ENCODE measurements at regions not wholly inside any gene's neighbourhood (a gene's known extent, or its start where the extent isn't known, plus 50 kb on each side); places are given as distances from the start of the nearest gene placed in this dataset.

- Histone ChIP-seq H2AFZ (ENCODE audit: low read depth, low read length) (no peak overlapping the region), H3K9me3 (ENCODE audit: control insufficient read depth, low read length) (peaks cover 4% of the 10 kb centered on the region), H3K18ac (ENCODE audit: low read depth in 1 of 2, low read length in 2 of 2) (no peak overlapping the region), H2BK12ac (ENCODE audit: low read length in 2 of 2) (no peak overlapping the region), H3K14ac (ENCODE audit: low read length in 2 of 2) (no peak overlapping the region), H2BK15ac (ENCODE audit: low read depth, poor library complexity, severe bottlenecking) (no peak overlapping the region), H3K4ac (ENCODE audit: low read depth in 1 of 2, low read length in 2 of 2) (no peak overlapping the region), H3K9ac (ENCODE audit: low read length) (no peak overlapping the region), H3K4me1 (ENCODE audit: control insufficient read depth, insufficient read depth, low read depth, low read length) (no peaks in the 10 kb centered on the region), H3K4me3 (ENCODE audit: insufficient read depth in 1 of 2, low read depth in 1 of 2, low read length in 2 of 2) (no peak overlapping the region), H3K4me2 (ENCODE audit: low read length, poor library complexity, severe bottlenecking) (no peak overlapping the region), H2BK5ac (ENCODE audit: low read depth, low read length, poor library complexity, severe bottlenecking) (no peak overlapping the region), H2AK5ac (ENCODE audit: low read length, severe bottlenecking) (no peak overlapping the region), H3K27ac (ENCODE audit: low read length, poor library complexity, severe bottlenecking) (no peak overlapping the region), H3K23ac (ENCODE audit: low read length in 2 of 2) (no peak overlapping the region), H4K8ac (ENCODE audit: low read length) (no peak overlapping the region), H4K91ac (ENCODE audit: low read length) (no peak overlapping the region), H3K36me3 (ENCODE audit: control insufficient read depth in 1 of 2, insufficient read depth in 2 of 2, low read depth in 1 of 2, low read length in 2 of 2) (no peaks in the 10 kb centered on the region), H3K27me3 (ENCODE audit: control insufficient read depth in 1 of 2, insufficient read depth in 1 of 2, low read length in 2 of 2) (no peaks in the 10 kb centered on the region), H3K79me1 (replicated peaks; ENCODE audit: low read length, poor library complexity, severe bottlenecking) (no peaks in the 10 kb centered on the region), H2BK120ac (ENCODE audit: low read depth, low read length) (no peak overlapping the region)
- DNase-seq = no peak
- WGBS = 95% methylated on average over 3 of the region's 3 CpGs
These were observed 777.7 kb downstream of the C6orf118 start for GRCh38 chr6:164531736-164532135.

GRCh38 chr6:164528539-164528938 lies 780.9 kb downstream of the C6orf118 start:
- no peak overlapping the region for H3K9ac ChIP-seq (ENCODE audit: low read length)
- H3K9me3 ChIP-seq (ENCODE audit: control insufficient read depth, low read length) = peaks cover 11% of the 10 kb centered on the region
- H3K23ac ChIP-seq (ENCODE audit: low read length in 2 of 2) = no peak overlapping the region
- no peak overlapping the region for H3K18ac ChIP-seq (ENCODE audit: low read depth in 1 of 2, low read length in 2 of 2)
- H2BK5ac ChIP-seq (ENCODE audit: low read depth, low read length, poor library complexity, severe bottlenecking) = no peak overlapping the region
- WGBS = 71% methylated on average over 3 of the region's 3 CpGs
- H3K27me3 ChIP-seq (ENCODE audit: control insufficient read depth in 1 of 2, insufficient read depth in 1 of 2, low read length in 2 of 2) = no peaks in the 10 kb centered on the region
- no peak overlapping the region for H4K91ac ChIP-seq (ENCODE audit: low read length)
- no peak overlapping the region for H3K4me2 ChIP-seq (ENCODE audit: low read length, poor library complexity, severe bottlenecking)
- H2BK15ac ChIP-seq (ENCODE audit: low read depth, poor library complexity, severe bottlenecking) = no peak overlapping the region
- H3K27ac ChIP-seq (ENCODE audit: low read length, poor library complexity, severe bottlenecking) = no peak overlapping the region
- no peak for DNase-seq
- H2AK5ac ChIP-seq (ENCODE audit: low read length, severe bottlenecking) = no peak overlapping the region
- H2AFZ ChIP-seq (ENCODE audit: low read depth, low read length) = no peak overlapping the region
- H3K79me1 ChIP-seq (replicated peaks; ENCODE audit: low read length, poor library complexity, severe bottlenecking) = no peaks in the 10 kb centered on the region
- no peak overlapping the region for H3K4ac ChIP-seq (ENCODE audit: low read depth in 1 of 2, low read length in 2 of 2)
- H3K4me3 ChIP-seq (ENCODE audit: insufficient read depth in 1 of 2, low read depth in 1 of 2, low read length in 2 of 2) = no peak overlapping the region
- H3K4me1 ChIP-seq (ENCODE audit: control insufficient read depth, insufficient read depth, low read depth, low read length) = no peaks in the 10 kb centered on the region
- H2BK120ac ChIP-seq (ENCODE audit: low read depth, low read length) = no peak overlapping the region
- no peaks in the 10 kb centered on the region for H3K36me3 ChIP-seq (ENCODE audit: control insufficient read depth in 1 of 2, insufficient read depth in 2 of 2, low read depth in 1 of 2, low read length in 2 of 2)
- H4K8ac ChIP-seq (ENCODE audit: low read length) = no peak overlapping the region
- no peak overlapping the region for H3K14ac ChIP-seq (ENCODE audit: low read length in 2 of 2)
- no peak overlapping the region for H2BK12ac ChIP-seq (ENCODE audit: low read length in 2 of 2)

- no peaks in the 10 kb centered on the region for H3K79me1 ChIP-seq (replicated peaks; ENCODE audit: low read length, poor library complexity, severe bottlenecking)
- no peaks in the 10 kb centered on the region for H3K4me1 ChIP-seq (ENCODE audit: control insufficient read depth, insufficient read depth, low read depth, low read length)
- no peak overlapping the region for H2BK5ac ChIP-seq (ENCODE audit: low read depth, low read length, poor library complexity, severe bottlenecking)
- no peak overlapping the region for H3K4me3 ChIP-seq (ENCODE audit: insufficient read depth in 1 of 2, low read depth in 1 of 2, low read length in 2 of 2)
- no peak overlapping the region for H3K14ac ChIP-seq (ENCODE audit: low read length in 2 of 2)
- H3K27me3 ChIP-seq (ENCODE audit: control insufficient read depth in 1 of 2, insufficient read depth in 1 of 2, low read length in 2 of 2) = no peaks in the 10 kb centered on the region
- H2AFZ ChIP-seq (ENCODE audit: low read depth, low read length) = no peak overlapping the region
- H4K91ac ChIP-seq (ENCODE audit: low read length) = no peak overlapping the region
- no peak for DNase-seq
- no peak overlapping the region for H3K23ac ChIP-seq (ENCODE audit: low read length in 2 of 2)
- no peak overlapping the region for H4K8ac ChIP-seq (ENCODE audit: low read length)
- H2BK120ac ChIP-seq (ENCODE audit: low read depth, low read length) = no peak overlapping the region
- WGBS = no CpG with 5 or more reads among the region's 1 CpG
- H2BK12ac ChIP-seq (ENCODE audit: low read length in 2 of 2) = no peak overlapping the region
- no peaks in the 10 kb centered on the region for H3K36me3 ChIP-seq (ENCODE audit: control insufficient read depth in 1 of 2, insufficient read depth in 2 of 2, low read depth in 1 of 2, low read length in 2 of 2)
- no peak overlapping the region for H2BK15ac ChIP-seq (ENCODE audit: low read depth, poor library complexity, severe bottlenecking)
- no peak overlapping the region for H3K4ac ChIP-seq (ENCODE audit: low read depth in 1 of 2, low read length in 2 of 2)
- H3K27ac ChIP-seq (ENCODE audit: low read length, poor library complexity, severe bottlenecking) = no peak overlapping the region
- H3K9ac ChIP-seq (ENCODE audit: low read length) = no peak overlapping the region
- peaks cover 23% of the 10 kb centered on the region for H3K9me3 ChIP-seq (ENCODE audit: control insufficient read depth, low read length)
- H3K18ac ChIP-seq (ENCODE audit: low read depth in 1 of 2, low read length in 2 of 2) = no peak overlapping the region
- H3K4me2 ChIP-seq (ENCODE audit: low read length, poor library complexity, severe bottlenecking) = no peak overlapping the region
- H2AK5ac ChIP-seq (ENCODE audit: low read length, severe bottlenecking) = no peak overlapping the region
These were observed 786.2 kb downstream of the C6orf118 start for GRCh38 chr6:164523087-164523654.

- no peak overlapping the region for H4K8ac ChIP-seq (ENCODE audit: low read length)
- peaks cover 17% of the 10 kb centered on the region for H3K9me3 ChIP-seq (ENCODE audit: control insufficient read depth, low read length)
- H3K36me3 ChIP-seq (ENCODE audit: control insufficient read depth in 1 of 2, insufficient read depth in 2 of 2, low read depth in 1 of 2, low read length in 2 of 2) = no peaks in the 10 kb centered on the region
- no peak overlapping the region for H3K4me3 ChIP-seq (ENCODE audit: insufficient read depth in 1 of 2, low read depth in 1 of 2, low read length in 2 of 2)
- DNase-seq = no peak
- no peaks in the 10 kb centered on the region for H3K79me1 ChIP-seq (replicated peaks; ENCODE audit: low read length, poor library complexity, severe bottlenecking)
- H3K9ac ChIP-seq (ENCODE audit: low read length) = no peak overlapping the region
- H3K14ac ChIP-seq (ENCODE audit: low read length in 2 of 2) = no peak overlapping the region
- no peak overlapping the region for H3K4me2 ChIP-seq (ENCODE audit: low read length, poor library complexity, severe bottlenecking)
- H4K91ac ChIP-seq (ENCODE audit: low read length) = no peak overlapping the region
- no peak overlapping the region for H2AK5ac ChIP-seq (ENCODE audit: low read length, severe bottlenecking)
- no peaks in the 10 kb centered on the region for H3K27me3 ChIP-seq (ENCODE audit: control insufficient read depth in 1 of 2, insufficient read depth in 1 of 2, low read length in 2 of 2)
- no peaks in the 10 kb centered on the region for H3K4me1 ChIP-seq (ENCODE audit: control insufficient read depth, insufficient read depth, low read depth, low read length)
- no peak overlapping the region for H3K27ac ChIP-seq (ENCODE audit: low read length, poor library complexity, severe bottlenecking)
- no peak overlapping the region for H3K18ac ChIP-seq (ENCODE audit: low read depth in 1 of 2, low read length in 2 of 2)
- H3K23ac ChIP-seq (ENCODE audit: low read length in 2 of 2) = no peak overlapping the region
- no peak overlapping the region for H2AFZ ChIP-seq (ENCODE audit: low read depth, low read length)
- no peak overlapping the region for H2BK15ac ChIP-seq (ENCODE audit: low read depth, poor library complexity, severe bottlenecking)
- 88% methylated on average over 3 of the region's 4 CpGs for WGBS
- H2BK12ac ChIP-seq (ENCODE audit: low read length in 2 of 2) = no peak overlapping the region
- H2BK120ac ChIP-seq (ENCODE audit: low read depth, low read length) = no peak overlapping the region
- H3K4ac ChIP-seq (ENCODE audit: low read depth in 1 of 2, low read length in 2 of 2) = no peak overlapping the region
- H2BK5ac ChIP-seq (ENCODE audit: low read depth, low read length, poor library complexity, severe bottlenecking) = no peak overlapping the region
These were observed 788.5 kb downstream of the C6orf118 start for GRCh38 chr6:164520916-164521315.
